OCI-LY1 (cell line): ENCODE measurements at regions not wholly inside any gene's neighbourhood (a gene's known extent, or its start where the extent isn't known, plus 50 kb on each side); places are given as distances from the start of the nearest gene placed in this dataset.

ENCODE experiments used
- H2AFZ ChIP-seq: fragments of 200-600 bp; sonication (generic), shearing (Covaris generic); 2 replicates; pipeline ENCODE4 v1.6.0; 2014; ENCODE audit warnings: antibody characterized with exemption, mild to moderate bottlenecking, low read length
- H3F3A ChIP-seq: fragments of 200-600 bp; sonication (generic), shearing (Covaris generic); 2 replicates; pipeline ENCODE4 v1.6.0; 2014; ENCODE audit warnings: mild to moderate bottlenecking, antibody characterized with exemption, low read length, moderate library complexity; ENCODE audit not compliant: insufficient read depth
- H3K27ac ChIP-seq: fragments of 200-600 bp; sonication (generic); 2 replicates; pipeline ENCODE4 v1.5.1; 2014; ENCODE audit warnings: low read length, mixed run types, mild to moderate bottlenecking, low read depth; ENCODE audit not compliant: poor library complexity, severe bottlenecking
- H3K27me3 ChIP-seq: fragments of 200-600 bp; sonication (generic); 2 replicates; pipeline ENCODE4 v1.6.0; 2014; ENCODE audit warnings: antibody characterized with exemption, mild to moderate bottlenecking, low read length, moderate library complexity; ENCODE audit not compliant: insufficient read depth
- H3K36me3 ChIP-seq: fragments of 200-600 bp; sonication (generic); 2 replicates; pipeline ENCODE4 v1.6.1; 2014; ENCODE audit warnings: mild to moderate bottlenecking, antibody characterized with exemption, low read length, moderate library complexity, mixed read lengths; ENCODE audit not compliant: insufficient read depth
- H3K4me1 ChIP-seq: fragments of 200-600 bp; sonication (generic); 2 replicates; pipeline ENCODE4 v1.5.1; 2014; ENCODE audit warnings: mild to moderate bottlenecking, low read length, moderate library complexity; ENCODE audit not compliant: insufficient read depth, severe bottlenecking
- H3K4me2 ChIP-seq: fragments of 200-600 bp; sonication (generic), shearing (Covaris generic); 2 replicates; pipeline ENCODE4 v1.6.1; 2014; ENCODE audit warnings: low read length
- H3K4me3 ChIP-seq: fragments of 200-600 bp; sonication (generic); 2 replicates; pipeline ENCODE4 v1.5.1; 2014; ENCODE audit warnings: low read length, low read depth, mild to moderate bottlenecking, mixed read lengths; ENCODE audit not compliant: poor library complexity, severe bottlenecking
- H3K79me2 ChIP-seq: fragments of 200-600 bp; shearing (Covaris generic); 2 replicates; pipeline ENCODE4 v1.6.1; 2016; ENCODE audit warnings: mixed run types, low read length, mixed read lengths; ENCODE audit not compliant: insufficient read depth
- H3K9ac ChIP-seq: fragments of 200-600 bp; sonication (generic), shearing (Covaris generic); 2 replicates; pipeline ENCODE4 v1.6.1; 2014; ENCODE audit warnings: mild to moderate bottlenecking, low read length, mixed read lengths
- H3K9me2 ChIP-seq: fragments of 200-600 bp; sonication (generic), shearing (Covaris generic); 2 replicates; pipeline ENCODE4 v1.6.1; 2014; ENCODE audit warnings: low read depth, mild to moderate bottlenecking, low read length, mixed read lengths
- H3K9me3 ChIP-seq: fragments of 200-600 bp; shearing (Covaris generic); 2 replicates; pipeline ENCODE4 v1.6.1; 2014; ENCODE audit warnings: low read length, mixed read lengths
- H4K20me1 ChIP-seq: fragments of 200-600 bp; sonication (generic), shearing (Covaris generic); 2 replicates; pipeline ENCODE4 v1.6.0; 2016; ENCODE audit warnings: mild to moderate bottlenecking, low read length; ENCODE audit not compliant: insufficient read depth
- CTCF ChIP-seq: fragments of 200-600 bp; sonication (generic), shearing (Covaris generic); IDR thresholded peaks from 2 replicates; pipeline ENCODE4 v1.5.1; 2017; ENCODE audit warnings: mild to moderate bottlenecking, antibody characterized with exemption, low read length, moderate library complexity, mixed read lengths
- EZH2 ChIP-seq: fragments of 200-600 bp; sonication (generic), shearing (Covaris generic); IDR thresholded peaks from 2 replicates; pipeline ENCODE4 v1.8.0; 2017; ENCODE audit warnings: borderline replicate concordance, mixed run types, mild to moderate bottlenecking, antibody characterized with exemption, low read length, moderate library complexity, mixed read lengths

DNA sequence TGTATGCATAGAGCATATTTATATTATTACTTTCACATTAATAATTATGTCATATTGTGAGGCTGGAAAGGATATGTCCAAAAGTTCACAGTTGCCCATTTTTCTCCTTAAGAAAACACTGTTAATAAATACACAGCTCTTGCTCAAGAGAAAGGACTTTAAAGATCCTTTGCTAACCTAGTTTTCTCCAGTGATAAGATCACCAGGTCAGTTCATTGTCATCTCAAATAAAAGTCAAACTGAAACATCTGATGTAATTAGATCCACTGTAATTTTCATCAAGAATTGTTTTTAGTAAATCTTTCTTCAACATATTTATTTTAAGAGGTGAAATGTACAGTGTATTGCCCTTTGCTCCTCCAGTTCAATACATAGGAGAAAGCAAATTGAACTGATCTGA, 82.8 kb upstream of the KLHL1 start:
- Histone ChIP-seq H3K79me2 (no peaks in the 10 kb centered on the region), H3K4me1 (no peaks in the 10 kb centered on the region), H3F3A (no peaks in the 10 kb centered on the region), H3K4me3 (no peak overlapping the region), H3K36me3 (no peaks in the 10 kb centered on the region), H2AFZ (no peak overlapping the region), H3K27me3 (no peaks in the 10 kb centered on the region), H4K20me1 (no peaks in the 10 kb centered on the region), H3K27ac (no peak overlapping the region), H3K4me2 (no peak overlapping the region), H3K9me3 (no peaks in the 10 kb centered on the region), H3K9me2 (0 out of 2 replicates have a peak, but pooled peaks cover 2% of the 10 kb centered on the region), H3K9ac (no peak overlapping the region)
- TF ChIP-seq EZH2 (no peak), CTCF (no peak)

- Histone ChIP-seq H3K4me2 (no peak overlapping the region), H3F3A (no peaks in the 10 kb centered on the region), H3K4me1 (no peaks in the 10 kb centered on the region), H2AFZ (no peak overlapping the region), H3K4me3 (no peak overlapping the region), H3K9me2 (0 out of 2 replicates have a peak, but pooled peaks cover 2% of the 10 kb centered on the region), H3K9ac (no peak overlapping the region), H3K36me3 (no peaks in the 10 kb centered on the region), H3K79me2 (no peaks in the 10 kb centered on the region), H3K27ac (no peak overlapping the region), H3K27me3 (no peaks in the 10 kb centered on the region), H3K9me3 (no peaks in the 10 kb centered on the region), H4K20me1 (no peaks in the 10 kb centered on the region)
- TF ChIP-seq CTCF, result no peak
- TF ChIP-seq EZH2, result no peak
Observed at GRCh38 chr13:70189981-70190380, 81.7 kb upstream of the KLHL1 start.

DNA sequence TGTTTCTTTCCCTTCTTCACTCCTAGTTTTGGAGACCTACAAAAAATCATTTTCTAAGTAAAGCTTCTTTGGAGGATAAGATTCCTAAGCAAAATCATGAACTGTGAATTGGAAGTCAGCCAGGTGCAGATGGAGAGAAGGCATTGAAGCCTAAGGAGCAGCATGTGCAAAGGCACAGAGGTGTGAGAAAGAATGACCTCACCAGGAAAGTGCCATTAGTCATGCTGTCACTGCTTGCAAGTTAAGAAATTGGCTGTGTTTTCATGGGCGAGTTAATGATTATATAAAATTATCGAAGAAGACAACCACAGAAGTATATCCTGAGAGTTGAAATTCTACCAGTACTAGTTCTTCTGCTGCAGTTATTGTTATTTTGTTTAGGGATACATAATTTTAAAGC, 80.3 kb upstream of the KLHL1 start:
- Histone ChIP-seq H3K9me3 (no peaks in the 10 kb centered on the region), H3K9me2 (0 out of 2 replicates have a peak, but pooled peaks cover 2% of the 10 kb centered on the region), H3K4me3 (no peak overlapping the region), H3K4me1 (no peaks in the 10 kb centered on the region), H4K20me1 (no peaks in the 10 kb centered on the region), H3K36me3 (no peaks in the 10 kb centered on the region), H3K79me2 (no peaks in the 10 kb centered on the region), H3K27ac (no peak overlapping the region), H3K9ac (no peak overlapping the region), H3K4me2 (no peak overlapping the region), H3F3A (no peaks in the 10 kb centered on the region), H3K27me3 (no peaks in the 10 kb centered on the region), H2AFZ (no peak overlapping the region)
- TF ChIP-seq EZH2, result no peak
- TF ChIP-seq CTCF, result no peak
